Suppressor macrophage treated with lipopolysaccharide for 1 hour (primary cell): ENCODE measurements at regions not wholly inside any gene's neighbourhood (a gene's known extent, or its start where the extent isn't known, plus 50 kb on each side); places are given as distances from the start of the nearest gene placed in this dataset.
A peak's percentile ranks its signal among the peaks of the same experiment; 100 is the strongest.
"Not testable (repeated sequence)": the region's sequence is repeated elsewhere in the genome, so short reads cannot be mapped to it uniquely, and the experiment has no call there.

Experiments
- DNase-seq, 3 donors: peaks; one replicate each; pipeline ENCODE4 v3.0.0-alpha.2; 2020 to 2022

DNA sequence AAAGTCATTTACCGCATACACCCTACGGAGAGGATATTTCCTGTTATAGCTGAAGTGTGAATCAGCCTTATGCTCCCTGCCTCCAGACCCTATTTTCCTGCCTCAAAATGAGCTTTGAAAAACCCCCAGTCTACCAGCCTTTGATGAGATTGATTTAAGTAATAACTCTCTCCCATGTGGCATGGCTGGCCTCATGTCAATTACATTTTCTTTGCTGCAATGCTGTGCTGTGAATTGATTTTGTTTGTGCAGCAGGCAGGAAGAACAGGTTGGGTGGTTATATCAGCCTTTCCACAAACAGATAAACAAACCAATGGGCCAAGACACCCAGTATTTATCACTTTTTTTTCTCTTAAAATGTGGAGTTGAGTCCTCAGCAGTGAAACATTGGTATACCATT, 1105.5 kb upstream of the TMEM132C start:
- DNase-seq: peak in 1 of 3 donors; percentile 45

DNA sequence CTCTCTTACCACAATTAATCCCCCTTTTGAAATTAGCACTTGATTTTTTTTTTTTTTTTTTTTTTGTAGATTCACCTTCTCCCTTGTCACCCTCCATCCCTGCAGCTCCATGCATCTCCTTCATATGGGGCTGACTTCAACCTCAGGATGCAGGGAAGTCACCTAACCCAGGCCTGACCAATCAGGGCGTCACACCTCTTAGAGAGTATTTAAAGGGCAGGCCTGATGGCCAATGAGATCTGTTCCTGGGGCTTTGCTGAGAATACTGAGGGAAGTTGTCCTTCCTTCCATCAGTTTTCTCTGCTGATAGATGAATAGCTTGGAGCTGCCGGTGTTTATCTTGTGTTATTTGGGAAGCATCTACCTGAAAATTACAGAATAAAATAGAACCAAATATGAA, 1104.7 kb upstream of the TMEM132C start:
- DNase-seq: no peak

DNA sequence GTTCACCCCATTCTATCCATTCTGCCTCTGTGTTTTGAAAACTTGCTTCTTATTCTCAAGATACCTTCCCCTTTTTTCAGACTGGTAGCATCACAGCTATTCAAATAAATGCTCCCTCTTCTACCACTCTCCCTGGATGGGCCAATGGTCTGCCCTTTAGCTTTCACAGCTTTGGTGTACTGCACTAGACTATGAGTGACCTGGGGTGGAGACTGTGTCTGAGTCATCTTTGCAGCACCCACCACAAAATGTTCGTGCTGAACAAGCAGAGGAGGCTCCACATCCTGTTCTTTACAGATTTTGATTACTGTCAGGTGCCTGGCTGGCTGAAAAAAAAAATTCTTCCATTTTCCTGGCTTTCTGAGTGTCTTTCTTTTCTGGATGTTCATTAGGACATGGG, 1104.1 kb upstream of the TMEM132C start:
- DNase-seq: peak; percentile 11 to 62 (median 43)

DNA sequence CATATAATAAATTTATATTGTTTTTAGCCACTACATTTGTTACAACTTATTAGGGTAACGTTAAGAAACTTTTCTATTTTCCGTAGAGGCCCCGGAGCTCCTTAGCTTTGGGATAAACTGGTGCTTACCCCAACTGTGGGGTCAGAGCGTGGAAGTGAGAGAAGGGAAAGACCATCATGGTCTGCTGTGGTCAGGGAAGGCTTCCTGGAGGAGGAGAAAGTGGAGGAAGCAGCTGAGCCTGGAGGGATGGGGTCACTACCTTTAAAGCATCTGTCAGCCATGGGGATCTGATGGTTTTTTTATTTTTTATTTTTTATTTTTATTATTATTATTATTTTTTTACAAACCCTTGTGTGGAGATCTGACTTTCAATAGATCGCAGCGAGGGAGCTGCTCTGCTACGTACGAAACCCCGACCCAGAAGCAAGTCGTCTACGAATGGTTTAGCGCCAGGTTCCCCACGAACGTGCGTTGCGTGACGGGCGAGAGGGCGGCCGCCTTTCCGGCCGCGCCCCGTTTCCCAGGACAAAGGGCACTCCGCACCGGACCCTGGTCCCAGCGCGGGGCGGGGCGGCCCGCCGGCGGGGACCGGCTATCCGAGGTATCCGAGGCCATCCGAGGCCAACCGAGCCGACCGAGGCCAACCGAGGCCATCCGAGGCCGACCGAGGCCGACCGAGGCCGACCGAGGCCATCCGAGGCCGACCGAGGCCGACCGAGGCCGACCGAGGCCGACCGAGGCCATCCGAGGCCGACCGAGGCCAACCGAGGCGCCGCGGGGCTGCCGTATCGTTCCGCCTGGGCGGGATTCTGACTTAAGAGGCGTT, 1101.2 kb upstream of the TMEM132C start:
- DNase-seq: peak; percentile 82 to 89 (median 83)

DNA sequence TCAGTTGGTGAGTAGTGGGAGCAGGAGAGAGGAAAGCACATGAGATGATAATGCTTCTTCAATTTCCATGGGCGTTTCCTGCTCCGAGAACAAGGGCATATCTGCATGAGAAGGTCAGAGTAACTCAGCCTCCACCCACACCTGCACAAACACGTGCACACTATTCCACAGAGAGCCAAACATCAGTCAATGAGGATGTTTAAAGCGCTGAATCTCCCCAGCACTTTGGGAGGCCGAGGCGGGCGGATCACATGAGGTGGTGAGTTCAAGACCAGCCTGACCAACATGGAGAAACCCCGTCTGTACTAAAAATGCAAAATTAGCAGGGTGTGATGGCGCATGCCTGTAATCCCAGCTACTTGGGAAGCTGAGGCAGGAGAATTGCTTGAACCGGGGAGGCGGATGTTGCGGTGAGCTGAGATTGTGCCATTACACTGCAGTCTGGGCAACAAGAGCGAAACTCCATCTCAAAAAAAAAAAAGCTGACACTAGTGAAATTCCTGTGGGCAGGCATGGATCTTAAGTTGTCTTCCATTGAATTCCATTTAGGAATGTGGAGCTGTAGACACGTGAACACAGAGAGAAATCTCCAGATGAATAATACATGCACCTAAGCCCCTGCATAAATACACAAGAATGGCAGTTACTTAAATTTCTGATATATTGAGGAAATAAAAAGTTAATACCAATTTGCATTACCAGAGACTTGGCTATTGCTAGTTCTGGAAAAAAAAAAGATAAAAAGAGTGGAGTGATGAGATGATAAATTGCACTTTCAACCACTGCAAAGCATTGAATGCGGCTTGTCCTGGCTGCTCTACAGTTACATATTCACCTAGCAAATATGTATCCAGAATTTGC, 1097.4 kb upstream of the TMEM132C start:
- no peak for DNase-seq

DNA sequence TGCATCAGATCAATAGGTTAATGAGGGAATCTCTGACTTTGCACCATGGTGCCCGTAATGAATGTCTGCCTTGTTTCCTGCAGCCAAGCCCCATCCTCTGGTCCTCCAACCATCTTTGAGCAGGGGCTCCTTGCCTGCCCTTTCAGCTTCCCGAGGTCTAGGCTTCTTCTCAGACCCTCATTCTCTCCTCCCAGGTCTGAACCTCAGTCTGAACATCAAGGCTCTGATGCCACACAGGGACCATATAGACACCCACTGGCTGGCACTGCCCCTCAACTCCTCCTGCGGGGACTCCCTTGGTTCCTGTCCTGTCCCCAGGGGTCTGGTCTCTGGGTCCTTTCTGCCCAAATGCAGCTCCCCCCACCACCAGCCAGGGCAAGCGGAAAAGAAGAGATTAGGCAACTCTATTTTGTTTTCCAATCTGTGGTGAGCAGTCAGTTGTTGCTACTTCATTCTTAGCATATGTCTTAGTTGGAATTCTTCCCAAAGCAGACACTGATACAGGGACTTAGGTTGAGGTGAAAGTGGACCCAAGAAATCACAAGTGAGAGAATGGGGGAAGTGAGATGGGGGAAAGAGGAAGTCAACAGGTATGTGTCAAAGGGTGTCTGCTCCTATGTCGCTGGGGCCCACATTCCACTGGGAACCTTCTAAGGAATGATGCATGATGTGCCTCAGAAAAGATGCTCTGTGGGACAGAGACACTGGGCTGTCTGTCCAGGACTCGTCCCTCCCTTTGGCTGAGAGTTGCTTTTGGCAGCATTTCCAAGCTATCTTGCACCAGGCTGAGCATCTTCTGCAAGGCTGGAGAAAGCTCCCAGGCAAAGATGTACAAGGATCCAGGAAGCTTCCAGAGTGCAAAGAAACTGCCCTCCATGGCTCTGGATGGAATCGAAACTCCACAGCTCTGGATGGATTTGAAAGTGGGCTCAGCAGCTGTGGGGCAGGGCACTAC, 1096.5 kb upstream of the TMEM132C start:
- DNase-seq: no peak

DNA sequence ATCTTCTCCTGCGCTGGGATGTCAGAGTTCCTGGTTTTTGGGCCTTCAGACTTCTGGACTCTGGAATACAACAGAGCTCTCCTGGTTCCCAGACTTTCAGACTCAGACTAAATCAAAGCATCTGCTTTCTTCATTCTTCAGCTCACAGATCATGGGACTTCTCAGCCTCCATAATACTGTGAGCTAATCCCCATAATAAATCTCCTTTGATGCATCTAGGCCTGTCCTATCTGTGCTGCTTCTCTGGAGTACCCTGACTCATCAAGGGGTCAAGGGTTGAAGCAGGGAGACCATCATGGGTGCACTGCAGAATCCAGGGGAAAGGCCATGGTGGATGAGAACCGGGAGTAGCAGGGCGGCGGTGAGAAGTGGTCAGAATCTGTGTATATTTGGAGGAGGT, 1094.1 kb upstream of the TMEM132C start:
- no peak for DNase-seq

DNA sequence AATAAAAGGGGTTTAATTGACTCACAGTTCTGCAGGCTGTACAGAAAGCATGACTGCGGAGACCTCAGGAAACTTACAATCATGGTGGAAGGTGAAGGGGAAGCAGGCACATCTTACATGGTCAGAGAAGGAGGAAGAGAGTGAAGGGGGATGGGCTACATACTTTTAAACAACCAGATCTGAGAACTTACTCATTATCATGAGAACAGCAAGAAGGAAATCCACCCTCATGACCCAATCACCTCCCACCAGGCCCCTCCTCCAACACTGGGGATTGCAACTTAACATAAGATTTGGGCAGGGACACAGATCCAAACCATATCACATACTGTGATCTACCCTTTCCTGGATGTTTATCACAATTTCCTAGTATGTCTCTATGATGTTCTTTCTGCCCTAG, 1093.0 kb upstream of the TMEM132C start:
- DNase-seq: not testable (repeated sequence)

DNA sequence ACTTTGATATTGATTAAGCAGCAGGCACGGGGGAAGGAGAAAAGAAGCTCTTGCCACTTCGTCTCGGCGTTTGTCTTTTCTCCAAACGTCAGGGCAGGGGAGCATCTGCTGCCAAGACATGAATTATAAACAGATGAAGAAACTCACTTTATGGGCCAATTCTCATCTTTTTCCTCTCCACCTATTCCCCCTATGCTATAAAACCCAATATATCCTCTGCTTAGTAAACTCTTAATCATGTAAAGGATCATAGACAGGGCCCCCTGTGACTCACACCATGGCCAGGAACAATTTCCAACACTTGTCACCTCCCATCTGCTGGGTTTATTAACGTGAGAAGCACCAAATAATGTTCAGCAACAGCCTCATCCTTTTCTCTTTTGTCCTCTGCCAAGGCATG, 1092.1 kb upstream of the TMEM132C start:
- no peak for DNase-seq

DNA sequence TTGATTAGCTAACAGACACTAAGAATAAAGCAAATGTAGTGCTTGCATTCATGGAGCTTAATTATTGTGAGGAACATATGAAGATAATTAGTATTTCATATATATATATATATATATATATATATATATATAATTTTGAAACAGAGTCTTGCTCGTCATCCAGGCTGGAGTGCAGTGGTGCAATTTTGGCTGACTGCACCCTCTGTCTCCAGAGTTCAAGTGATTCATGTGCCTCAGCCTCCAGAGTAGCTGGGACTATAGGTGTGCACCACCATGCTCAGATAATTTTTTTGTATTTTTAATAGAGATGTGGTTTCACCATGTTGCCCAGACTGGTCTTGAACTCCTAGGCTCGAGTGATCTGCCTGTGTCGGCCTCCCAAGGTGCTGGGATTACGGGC, 1091.6 kb upstream of the TMEM132C start:
- no peak for DNase-seq

DNA sequence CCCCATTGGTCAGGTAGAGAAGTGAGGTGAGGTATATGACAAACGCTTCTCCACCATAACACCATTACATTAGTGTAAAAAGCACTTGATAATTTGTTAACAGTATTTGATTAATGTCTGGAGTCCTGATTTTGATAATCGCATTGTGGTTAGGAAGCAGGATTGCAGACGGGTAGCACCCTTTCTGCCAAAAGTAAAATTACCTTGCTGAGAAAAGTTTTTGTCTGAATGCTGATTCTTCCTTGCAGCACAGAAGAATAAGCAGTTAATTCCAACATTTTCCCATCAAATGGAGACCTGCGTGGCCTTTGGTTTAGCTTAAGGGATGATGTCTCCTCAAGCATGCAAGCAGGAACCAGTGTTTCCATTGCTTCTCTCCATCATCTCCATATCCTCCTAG, 1090.2 kb upstream of the TMEM132C start:
- no peak for DNase-seq

DNA sequence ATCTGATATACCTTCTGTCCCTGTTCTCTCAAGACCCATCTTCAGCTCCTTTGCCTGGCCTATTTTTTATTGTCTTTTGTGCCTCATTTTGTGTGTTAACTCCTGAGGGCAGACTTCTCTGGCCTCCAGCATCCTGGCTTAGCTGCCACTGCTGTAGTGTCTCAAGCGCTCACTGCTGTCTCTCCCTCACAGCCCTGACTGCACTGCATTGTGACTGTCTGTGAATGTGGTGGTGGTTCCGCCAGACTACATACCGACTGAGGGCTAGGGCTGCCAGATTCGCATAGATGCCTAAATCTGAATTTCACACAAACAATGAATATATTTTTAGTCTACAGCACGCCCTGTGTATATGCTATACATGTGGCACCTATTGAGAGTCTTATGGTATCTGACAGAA, 1088.9 kb upstream of the TMEM132C start:
- DNase-seq: no peak

DNA sequence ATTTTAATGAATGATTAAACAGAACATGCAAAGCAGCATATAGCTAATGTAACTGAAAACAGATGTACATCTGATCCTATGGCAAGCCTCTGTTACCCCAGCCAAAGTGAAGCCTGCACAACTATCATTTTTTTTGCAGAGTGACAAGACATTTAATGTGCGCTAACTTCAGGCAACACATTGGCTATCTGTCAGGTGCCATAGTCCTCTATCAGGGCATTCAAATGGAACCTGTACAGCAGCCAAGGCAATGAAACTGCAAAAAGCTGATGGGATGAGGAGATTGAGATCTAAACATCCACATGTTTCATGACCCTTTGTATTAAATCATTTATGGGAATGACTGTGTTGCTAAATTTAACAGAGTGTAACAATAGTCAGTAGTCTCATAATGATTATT, 1088.5 kb upstream of the TMEM132C start:
- DNase-seq: no peak

DNA sequence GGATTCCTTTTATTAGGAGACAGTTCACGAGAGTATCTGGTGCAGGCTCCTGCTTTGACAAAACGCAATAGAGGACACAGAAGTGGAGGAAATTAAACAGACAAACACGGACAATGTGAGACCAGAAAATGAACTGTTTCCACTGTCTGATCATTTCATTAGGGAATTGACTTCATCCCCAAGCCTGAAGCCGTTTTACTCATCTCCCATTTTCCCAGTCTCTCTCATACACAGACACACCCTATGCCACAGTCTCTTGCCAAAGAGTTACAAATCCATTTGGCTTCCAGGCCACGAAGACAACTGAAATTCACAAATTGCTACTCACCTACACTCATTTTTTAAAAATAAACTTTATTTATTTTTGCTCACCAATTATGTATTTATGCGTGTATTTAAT, 1087.8 kb upstream of the TMEM132C start:
- DNase-seq: no peak

DNA sequence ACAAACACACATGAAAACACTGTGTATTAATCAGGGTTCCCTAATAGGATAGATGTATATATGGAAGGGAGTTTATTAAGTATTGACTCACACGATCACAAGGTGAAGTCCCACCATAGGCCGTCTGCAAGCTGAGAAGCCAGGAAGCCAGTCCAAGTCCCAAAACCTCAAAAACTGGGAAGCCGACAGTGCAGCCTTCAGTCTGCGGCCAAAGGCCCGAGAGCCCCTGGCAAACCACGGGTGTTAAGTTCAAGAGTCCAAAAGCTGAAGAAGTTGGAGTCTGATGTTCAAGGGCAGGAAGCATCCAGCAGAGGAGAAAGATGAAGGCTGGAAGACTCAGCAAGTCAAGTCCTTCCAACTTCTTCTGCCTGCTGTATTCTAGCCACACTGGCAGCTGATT, 1085.0 kb upstream of the TMEM132C start:
- DNase-seq: no peak

DNA sequence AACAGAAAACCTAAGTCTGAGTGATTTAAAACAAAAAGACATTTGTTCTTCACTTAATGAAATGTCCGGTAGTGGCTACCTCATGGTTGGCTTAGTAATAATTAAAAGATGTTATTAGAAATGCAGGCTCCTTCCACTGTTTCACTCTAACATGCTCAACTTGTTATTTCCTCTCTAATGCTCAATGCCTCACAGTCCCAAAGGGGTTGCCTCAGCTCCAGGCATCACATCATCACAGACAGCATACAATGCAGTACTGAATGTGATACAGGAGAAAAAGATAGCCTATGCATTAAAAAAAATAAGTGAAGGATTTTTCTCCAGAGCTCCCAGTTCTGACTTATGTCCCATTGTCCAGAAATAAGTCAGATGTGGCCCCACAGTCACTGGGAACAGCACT, 1077.0 kb upstream of the TMEM132C start:
- DNase-seq: no peak

DNA sequence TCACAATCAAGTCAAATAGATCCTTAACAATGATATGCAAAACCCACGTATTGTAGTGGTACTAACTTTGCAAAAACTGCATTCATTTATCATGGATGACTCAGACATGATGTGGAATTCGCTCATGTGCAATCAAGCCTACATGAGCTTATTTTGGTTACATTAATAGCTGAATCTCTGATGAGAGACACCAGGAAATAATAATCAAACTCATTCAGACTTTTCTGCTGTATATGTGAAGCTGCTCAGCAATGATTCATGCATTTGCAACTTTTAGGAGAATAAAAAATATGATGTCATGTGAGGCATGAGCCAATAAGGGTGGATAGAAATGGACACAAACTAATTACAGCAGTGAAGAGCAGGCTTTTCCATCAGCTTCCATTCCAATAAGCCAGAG, 1075.8 kb upstream of the TMEM132C start:
- DNase-seq: peak in 1 of 3 donors; percentile 12

DNA sequence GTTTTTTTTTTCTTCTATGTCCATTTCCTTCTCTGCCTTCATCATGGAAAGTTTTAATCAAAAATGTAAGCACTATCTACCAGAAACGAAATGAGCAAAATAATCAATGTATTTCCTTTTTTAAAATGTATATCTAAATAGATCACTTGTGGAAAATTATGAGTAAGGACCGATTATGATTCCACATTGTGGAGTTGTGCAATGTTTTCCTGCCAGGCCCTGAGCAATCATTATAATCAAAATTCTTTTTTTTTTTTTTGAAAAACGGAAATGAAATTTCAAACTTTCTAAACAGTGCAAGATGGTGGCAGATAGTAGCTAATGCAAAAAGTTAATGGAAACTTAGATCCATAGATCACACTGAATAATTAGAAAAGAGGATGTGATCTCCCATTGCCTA, 1074.6 kb upstream of the TMEM132C start:
- no peak for DNase-seq

DNA sequence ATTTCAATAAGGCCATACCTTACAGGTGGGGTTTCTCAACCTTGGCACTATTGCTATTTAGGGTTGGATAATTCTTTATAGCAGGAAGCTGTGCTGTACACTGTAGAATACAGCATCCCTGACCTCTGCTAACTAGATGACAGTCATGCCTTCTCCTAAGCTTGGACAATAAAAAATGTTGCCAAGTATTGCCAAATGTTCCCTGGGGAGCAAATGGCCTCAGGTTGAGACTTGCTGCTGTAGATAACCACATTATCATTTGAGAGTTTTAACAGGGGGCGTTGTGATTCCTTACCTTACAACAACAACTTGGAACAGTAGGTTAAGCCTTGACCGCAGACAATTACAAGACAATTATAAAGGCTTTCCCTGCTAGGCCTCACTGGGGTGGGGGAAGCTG, 1073.6 kb upstream of the TMEM132C start:
- DNase-seq: no peak

DNA sequence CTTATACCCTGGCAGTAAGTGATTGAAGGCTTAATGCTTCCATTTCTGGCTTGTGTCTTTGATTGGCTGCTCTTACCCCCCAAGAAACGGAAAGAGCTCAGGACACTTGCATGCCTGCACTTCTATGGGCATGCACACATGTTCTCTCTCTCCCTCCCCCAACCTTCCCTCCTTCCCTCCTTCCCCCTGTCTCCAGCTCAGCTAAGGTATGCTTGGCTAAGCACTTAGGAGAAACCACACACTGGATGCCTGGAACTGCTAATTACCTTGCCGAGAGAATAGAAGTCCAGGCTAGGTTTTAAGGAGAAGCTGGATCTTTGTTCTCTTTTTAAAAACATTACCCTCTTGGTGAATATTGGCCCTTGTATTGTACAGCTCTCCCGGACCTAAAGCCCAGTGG, 1072.8 kb upstream of the TMEM132C start:
- DNase-seq: no peak

DNA sequence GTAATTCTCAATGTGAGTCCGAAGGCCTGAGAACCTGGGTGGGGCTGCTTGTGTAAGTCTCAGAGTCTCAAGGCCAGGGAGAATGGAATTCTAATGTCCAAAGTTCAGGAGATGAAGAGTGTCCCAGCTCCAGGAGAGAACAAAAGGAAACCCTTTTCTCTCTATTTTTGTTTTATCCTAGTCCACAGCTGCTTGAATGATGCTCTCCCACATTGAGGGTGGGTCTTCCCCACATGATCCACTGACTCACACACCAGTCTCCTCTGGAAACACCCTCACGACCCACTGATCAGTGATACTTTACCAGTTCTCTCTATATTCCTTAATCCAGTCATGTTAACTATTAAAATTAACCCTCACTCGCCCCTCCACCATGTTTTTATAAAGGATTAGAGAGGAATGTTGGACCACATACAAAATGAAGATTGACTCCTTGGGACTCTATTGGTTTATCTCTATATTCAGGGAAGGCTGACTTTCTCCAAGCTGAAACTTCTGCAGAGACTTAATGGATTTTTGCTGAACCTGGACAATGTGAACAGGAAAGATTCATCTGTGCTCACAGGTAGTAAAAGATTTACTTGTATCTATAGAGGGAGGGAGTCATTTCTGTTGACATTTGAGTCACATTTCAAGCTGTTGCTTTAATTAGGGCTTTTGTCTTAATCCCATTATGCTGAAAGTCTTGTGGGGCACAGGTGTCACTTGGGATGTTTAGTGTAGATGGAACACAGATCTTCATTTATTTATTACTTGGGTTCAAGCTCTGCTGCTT, 1061.0 kb upstream of the TMEM132C start:
- DNase-seq: no peak

DNA sequence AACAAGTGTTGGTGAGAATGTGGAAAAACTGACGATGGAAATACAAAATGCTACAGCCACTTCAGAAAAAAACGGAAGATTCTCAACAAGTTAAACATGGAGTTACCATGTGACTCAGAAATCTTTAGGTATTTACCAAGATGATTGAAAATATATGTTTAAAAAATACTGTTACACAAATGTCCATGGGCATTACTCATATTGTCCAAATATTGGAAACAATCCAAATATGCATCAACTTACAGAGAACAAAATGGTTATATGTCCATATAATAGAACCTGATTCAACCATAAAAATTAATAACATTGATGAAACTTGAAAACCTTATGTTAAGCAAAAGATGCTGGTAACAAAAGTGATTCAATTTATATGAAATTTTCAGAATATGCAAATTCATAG, 1057.7 kb upstream of the TMEM132C start:
- DNase-seq: no peak
